ENCODE measurements at regions not wholly inside any gene's neighbourhood (a gene's known extent, or its start where the extent isn't known, plus 50 kb on each side); places are given as distances from the start of the nearest gene placed in this dataset.

GRCh38 chr3:161641287-161641686 is 144.7 kb downstream of the OTOL1 start:
- intact Hi-C loops (cut with micrococcal nuclease; ENCODE audit: unreplicated experiment), result no loop called here
- Mint-ChIP-seq H3K9me3 (ENCODE audit: unreplicated experiment) (no peaks in the 10 kb centered on the region), H3K4me3 (ENCODE audit: unreplicated experiment) (no peak overlapping the region), H3K27ac (ENCODE audit: unreplicated experiment) (no peak overlapping the region), H3K36me3 (ENCODE audit: insufficient read depth, unreplicated experiment) (no peaks in the 10 kb centered on the region), H3K4me1 (ENCODE audit: low read depth, unreplicated experiment) (peaks cover 6% of the 10 kb centered on the region), H3K27me3 (ENCODE audit: insufficient read depth, unreplicated experiment) (peaks cover 2% of the 10 kb centered on the region)
- no peak for DNase-seq
- H3K4me1 ChIP-seq, result no peaks in the 10 kb centered on the region
- H3K9me3 ChIP-seq, result no peaks in the 10 kb centered on the region
- ChIA-PET CTCF (no interaction called here), POLR2A (no interaction called here)
- H3K27me3 ChIP-seq (replicated peaks; ENCODE audit: control insufficient read depth, insufficient read depth, low read length), result no peaks in the 10 kb centered on the region
- TF ChIP-seq, protein P1, sequence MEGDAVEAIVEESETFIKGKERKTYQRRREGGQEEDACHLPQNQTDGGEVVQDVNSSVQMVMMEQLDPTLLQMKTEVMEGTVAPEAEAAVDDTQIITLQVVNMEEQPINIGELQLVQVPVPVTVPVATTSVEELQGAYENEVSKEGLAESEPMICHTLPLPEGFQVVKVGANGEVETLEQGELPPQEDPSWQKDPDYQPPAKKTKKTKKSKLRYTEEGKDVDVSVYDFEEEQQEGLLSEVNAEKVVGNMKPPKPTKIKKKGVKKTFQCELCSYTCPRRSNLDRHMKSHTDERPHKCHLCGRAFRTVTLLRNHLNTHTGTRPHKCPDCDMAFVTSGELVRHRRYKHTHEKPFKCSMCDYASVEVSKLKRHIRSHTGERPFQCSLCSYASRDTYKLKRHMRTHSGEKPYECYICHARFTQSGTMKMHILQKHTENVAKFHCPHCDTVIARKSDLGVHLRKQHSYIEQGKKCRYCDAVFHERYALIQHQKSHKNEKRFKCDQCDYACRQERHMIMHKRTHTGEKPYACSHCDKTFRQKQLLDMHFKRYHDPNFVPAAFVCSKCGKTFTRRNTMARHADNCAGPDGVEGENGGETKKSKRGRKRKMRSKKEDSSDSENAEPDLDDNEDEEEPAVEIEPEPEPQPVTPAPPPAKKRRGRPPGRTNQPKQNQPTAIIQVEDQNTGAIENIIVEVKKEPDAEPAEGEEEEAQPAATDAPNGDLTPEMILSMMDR (IDR thresholded peaks at IDR 0.05; ENCODE audit: insufficient read depth in 1 of 2, low read depth in 1 of 2, low read length in 1 of 2, severe bottlenecking in 1 of 2, unreplicated experiment in 1 of 2), result no peak
- BruUV-seq (replicated peaks), result no TSS peak
- no peak overlapping the region for H3K4me3 ChIP-seq (ENCODE audit: low read depth, low read length)
- no peaks in the 10 kb centered on the region for H3K36me3 ChIP-seq (ENCODE audit: control insufficient read depth, insufficient read depth, low read length)

DNA sequence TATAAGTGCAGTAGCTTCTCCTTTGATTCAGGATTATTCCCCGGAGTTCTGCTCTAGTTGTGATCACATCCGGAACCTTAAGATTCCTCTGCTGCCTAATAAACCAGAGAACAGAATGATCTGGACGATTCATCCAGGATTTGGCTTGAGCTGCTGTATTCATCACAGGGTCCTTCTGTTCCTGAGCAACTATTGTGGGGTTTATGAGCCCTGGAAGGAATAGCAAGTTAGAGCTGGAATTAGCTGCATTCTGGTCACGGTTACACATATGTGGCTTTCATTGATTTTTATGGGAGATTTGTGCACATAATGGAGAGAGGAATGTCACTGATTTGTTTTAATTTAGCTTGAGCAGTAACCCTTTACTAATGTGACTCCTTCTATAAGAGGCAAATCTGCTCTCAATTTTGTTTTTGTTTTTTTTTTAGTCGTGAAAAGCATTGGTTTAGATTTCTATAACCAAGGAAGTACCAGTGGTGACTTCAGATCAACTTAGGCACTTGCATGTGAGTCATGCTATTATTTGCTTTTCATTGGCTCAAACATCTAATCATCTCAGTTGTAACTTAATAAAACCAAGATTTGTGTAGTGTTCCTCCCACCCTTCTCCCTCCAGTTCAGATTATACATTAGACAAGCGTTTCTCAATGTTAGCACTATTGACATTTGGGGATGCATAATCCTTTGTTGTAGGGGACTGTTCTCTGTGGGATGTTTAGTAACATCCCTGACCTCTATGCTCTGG is 148.5 kb downstream of the OTOL1 start:
- intact Hi-C loops (cut with micrococcal nuclease; ENCODE audit: unreplicated experiment), result no loop called here
- ChIA-PET POLR2A (no interaction called here), CTCF (no interaction called here)
- Mint-ChIP-seq H3K4me3 (ENCODE audit: unreplicated experiment) (no peak overlapping the region), H3K27ac (ENCODE audit: unreplicated experiment) (no peak overlapping the region), H3K36me3 (ENCODE audit: insufficient read depth, unreplicated experiment) (no peaks in the 10 kb centered on the region), H3K4me1 (ENCODE audit: low read depth, unreplicated experiment) (peaks cover 6% of the 10 kb centered on the region), H3K27me3 (ENCODE audit: insufficient read depth, unreplicated experiment) (no peaks in the 10 kb centered on the region), H3K9me3 (ENCODE audit: unreplicated experiment) (no peaks in the 10 kb centered on the region)
- DNase-seq, result no peak
- Histone ChIP-seq H3K9me3 (no peaks in the 10 kb centered on the region), H3K36me3 (ENCODE audit: control insufficient read depth, insufficient read depth, low read length) (no peaks in the 10 kb centered on the region), H3K4me3 (ENCODE audit: low read depth, low read length) (no peak overlapping the region), H3K27me3 (replicated peaks; ENCODE audit: control insufficient read depth, insufficient read depth, low read length) (no peaks in the 10 kb centered on the region), H3K4me1 (no peaks in the 10 kb centered on the region)
- TF ChIP-seq, protein P1 (IDR thresholded peaks at IDR 0.05; ENCODE audit: insufficient read depth in 1 of 2, low read depth in 1 of 2, low read length in 1 of 2, severe bottlenecking in 1 of 2, unreplicated experiment in 1 of 2), result no peak
- BruUV-seq (replicated peaks), result no TSS peak

- Histone ChIP-seq H3K4me1 (no peaks in the 10 kb centered on the region), H3K36me3 (ENCODE audit: control insufficient read depth, insufficient read depth, low read length) (no peaks in the 10 kb centered on the region), H3K4me3 (ENCODE audit: low read depth, low read length) (no peak overlapping the region), H3K27me3 (replicated peaks; ENCODE audit: control insufficient read depth, insufficient read depth, low read length) (no peaks in the 10 kb centered on the region), H3K9me3 (no peaks in the 10 kb centered on the region)
- intact Hi-C loops (cut with micrococcal nuclease; ENCODE audit: unreplicated experiment), result no loop called here
- no peaks in the 10 kb centered on the region for H3K36me3 Mint-ChIP-seq (ENCODE audit: insufficient read depth, unreplicated experiment)
- no peak overlapping the region for H3K4me3 Mint-ChIP-seq (ENCODE audit: unreplicated experiment)
- H3K27ac Mint-ChIP-seq (ENCODE audit: unreplicated experiment), result no peak overlapping the region
- ChIA-PET POLR2A (no interaction called here), CTCF (no interaction called here)
- no peaks in the 10 kb centered on the region for H3K9me3 Mint-ChIP-seq (ENCODE audit: unreplicated experiment)
- H3K27me3 Mint-ChIP-seq (ENCODE audit: insufficient read depth, unreplicated experiment), result peaks cover 5% of the 10 kb centered on the region
- BruUV-seq (replicated peaks), result no TSS peak
- H3K4me1 Mint-ChIP-seq (ENCODE audit: low read depth, unreplicated experiment), result no peaks in the 10 kb centered on the region
- TF ChIP-seq, protein P1 (IDR thresholded peaks at IDR 0.05; ENCODE audit: insufficient read depth in 1 of 2, low read depth in 1 of 2, low read length in 1 of 2, severe bottlenecking in 1 of 2, unreplicated experiment in 1 of 2), result no peak
- DNase-seq, result no peak
Observed at GRCh38 chr3:161647936-161648470, 151.4 kb downstream of the OTOL1 start.
